ENCODE measurements at regions not wholly inside any gene's neighbourhood (a gene's known extent, or its start where the extent isn't known, plus 50 kb on each side); places are given as distances from the start of the nearest gene placed in this dataset.

DNA sequence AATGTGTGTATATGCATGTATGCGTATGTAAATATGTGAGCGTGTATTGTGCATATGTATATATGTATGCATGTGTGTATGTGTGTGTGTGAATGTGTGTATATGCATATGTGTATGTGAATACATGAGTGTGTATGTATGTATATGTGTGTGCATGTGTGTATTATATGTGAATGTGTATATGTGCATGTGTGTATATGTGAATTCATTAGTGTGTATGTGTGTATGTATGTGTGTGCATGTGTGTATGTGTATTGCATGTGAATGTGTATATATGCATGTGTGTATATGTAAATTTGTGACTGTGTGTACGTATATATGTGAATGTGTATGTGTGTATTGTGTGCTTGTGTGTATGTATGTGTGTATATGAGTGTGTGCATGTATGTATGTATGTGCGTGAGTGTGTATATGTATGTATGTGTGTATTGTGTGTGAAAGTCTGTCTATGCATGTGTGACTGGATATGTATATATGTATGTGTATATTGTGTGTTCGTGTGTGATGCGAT is 455.9 kb downstream of the TYW1 start:
- no peak overlapping the region for H3K4me3 ChIP-seq
- H3K4me1 ChIP-seq: no peaks in the 10 kb centered on the region
- H3K9me3 ChIP-seq: no peaks in the 10 kb centered on the region
- WGBS, 2 donors: 92 to 94% methylated on average over 6 of the region's 6 CpGs
- TF ChIP-seq POLR2AphosphoS5 (IDR thresholded peaks at IDR 0.05) (no peak), EP300 (IDR thresholded peaks at IDR 0.05) (no peak), POLR2A (IDR thresholded peaks at IDR 0.05) (no peak)
- TF ChIP-seq, protein P1, sequence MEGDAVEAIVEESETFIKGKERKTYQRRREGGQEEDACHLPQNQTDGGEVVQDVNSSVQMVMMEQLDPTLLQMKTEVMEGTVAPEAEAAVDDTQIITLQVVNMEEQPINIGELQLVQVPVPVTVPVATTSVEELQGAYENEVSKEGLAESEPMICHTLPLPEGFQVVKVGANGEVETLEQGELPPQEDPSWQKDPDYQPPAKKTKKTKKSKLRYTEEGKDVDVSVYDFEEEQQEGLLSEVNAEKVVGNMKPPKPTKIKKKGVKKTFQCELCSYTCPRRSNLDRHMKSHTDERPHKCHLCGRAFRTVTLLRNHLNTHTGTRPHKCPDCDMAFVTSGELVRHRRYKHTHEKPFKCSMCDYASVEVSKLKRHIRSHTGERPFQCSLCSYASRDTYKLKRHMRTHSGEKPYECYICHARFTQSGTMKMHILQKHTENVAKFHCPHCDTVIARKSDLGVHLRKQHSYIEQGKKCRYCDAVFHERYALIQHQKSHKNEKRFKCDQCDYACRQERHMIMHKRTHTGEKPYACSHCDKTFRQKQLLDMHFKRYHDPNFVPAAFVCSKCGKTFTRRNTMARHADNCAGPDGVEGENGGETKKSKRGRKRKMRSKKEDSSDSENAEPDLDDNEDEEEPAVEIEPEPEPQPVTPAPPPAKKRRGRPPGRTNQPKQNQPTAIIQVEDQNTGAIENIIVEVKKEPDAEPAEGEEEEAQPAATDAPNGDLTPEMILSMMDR (IDR thresholded peaks at IDR 0.05): no peak
- ATAC-seq (ENCODE audit: low FRiP score in 2 of 2) (no peak), DNase-seq (no peak)
- no peak overlapping the region for H3K27ac ChIP-seq
- H3K27me3 ChIP-seq: no peaks in the 10 kb centered on the region
- H3K36me3 ChIP-seq: no peaks in the 10 kb centered on the region

DNA sequence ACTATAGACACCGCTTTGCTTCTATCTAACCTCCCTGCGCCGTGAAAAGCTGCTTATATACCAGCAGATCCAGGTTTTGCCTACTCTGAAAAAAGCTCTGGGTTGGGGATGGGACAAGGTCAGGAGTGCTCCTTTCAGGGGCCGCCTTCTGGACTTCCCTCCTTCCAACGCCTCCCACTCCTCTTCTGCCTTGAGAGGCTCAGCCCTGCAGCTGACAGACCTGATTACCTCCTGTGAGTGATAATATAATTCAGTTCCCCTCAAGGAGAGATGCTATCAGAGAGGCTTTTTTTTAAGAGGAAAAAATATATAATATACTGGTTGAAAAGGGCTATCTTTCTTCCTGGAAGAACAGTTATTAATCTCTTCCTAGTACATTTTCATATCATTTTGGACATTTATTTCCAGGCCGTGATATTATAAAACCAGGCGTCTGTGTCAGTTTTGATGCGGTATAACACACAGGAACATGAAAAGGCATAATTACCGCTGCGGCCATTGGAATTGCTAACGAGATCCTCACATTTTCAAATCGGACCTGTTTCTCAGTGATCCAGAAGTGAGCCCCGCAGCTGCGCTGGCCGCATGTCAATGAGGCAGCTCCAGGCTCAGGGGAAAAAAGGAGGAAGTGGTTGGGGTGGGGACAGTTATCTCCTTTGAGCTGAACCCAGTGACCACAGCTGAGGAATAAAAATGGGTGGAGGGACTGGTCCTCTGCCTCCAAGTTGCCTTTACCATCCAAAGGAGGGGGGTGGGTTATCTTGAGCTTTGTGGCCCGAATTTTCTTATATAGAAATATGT is 457.1 kb downstream of the TYW1 start:
- H3K9me3 ChIP-seq: no peaks in the 10 kb centered on the region
- no peak overlapping the region for H3K4me3 ChIP-seq
- no peaks in the 10 kb centered on the region for H3K4me1 ChIP-seq
- H3K27me3 ChIP-seq: no peaks in the 10 kb centered on the region
- peak in 1 of 2 donors; percentile 15 for DNase-seq
- TF ChIP-seq, protein P1 (IDR thresholded peaks at IDR 0.05): no peak
- TF ChIP-seq EP300 (IDR thresholded peaks at IDR 0.05): no peak
- no peak for TF ChIP-seq POLR2AphosphoS5 (IDR thresholded peaks at IDR 0.05)
- TF ChIP-seq POLR2A (IDR thresholded peaks at IDR 0.05): no peak
- no peaks in the 10 kb centered on the region for H3K36me3 ChIP-seq
- 56 to 61% methylated on average over 16 of the region's 16 CpGs for WGBS, 2 donors
- no peak overlapping the region for H3K27ac ChIP-seq
- ATAC-seq (ENCODE audit: low FRiP score in 2 of 2): no peak

DNA sequence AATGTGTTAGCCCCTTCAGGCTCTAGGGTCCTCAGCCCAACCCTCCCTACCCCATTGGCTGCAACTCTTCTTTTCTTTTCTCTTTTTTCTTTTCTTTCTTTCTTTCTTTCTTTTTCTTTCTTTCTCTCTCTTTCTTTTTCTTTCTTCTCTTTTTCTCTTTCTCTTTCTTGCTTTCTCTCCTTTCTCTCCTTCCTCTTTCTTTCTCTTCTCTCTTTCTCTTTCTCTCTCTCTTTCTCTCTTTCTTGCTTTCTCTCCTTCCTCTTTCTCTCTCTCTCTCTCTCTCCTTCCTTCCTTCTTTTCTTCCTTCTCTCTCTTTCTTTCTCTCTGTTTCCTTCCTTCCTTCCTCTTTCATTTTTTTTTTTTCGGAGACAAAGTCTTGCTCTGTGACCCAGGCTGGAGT is 458.9 kb downstream of the TYW1 start:
- ATAC-seq (ENCODE audit: low FRiP score in 2 of 2): no peak
- no peaks in the 10 kb centered on the region for H3K27me3 ChIP-seq
- H3K27ac ChIP-seq: no peak overlapping the region
- DNase-seq: no peak
- no peaks in the 10 kb centered on the region for H3K9me3 ChIP-seq
- TF ChIP-seq POLR2A (IDR thresholded peaks at IDR 0.05) (no peak), EP300 (IDR thresholded peaks at IDR 0.05) (no peak), POLR2AphosphoS5 (IDR thresholded peaks at IDR 0.05) (no peak)
- TF ChIP-seq, protein P1 (IDR thresholded peaks at IDR 0.05): no peak
- WGBS, 2 donors: 67 to 76% methylated on average over 1 of the region's 1 CpG
- H3K36me3 ChIP-seq: no peaks in the 10 kb centered on the region
- H3K4me3 ChIP-seq: no peak overlapping the region
- H3K4me1 ChIP-seq: no peaks in the 10 kb centered on the region

- Histone ChIP-seq H3K4me1 (no peaks in the 10 kb centered on the region), H3K4me3 (no peak overlapping the region), H3K9me3 (peaks cover 0 to 8% (median 2%) of the 10 kb centered on the region in 4 donors), H3K27ac (no peak overlapping the region), H3K36me3 (no peaks in the 10 kb centered on the region), H3K27me3 (no peaks in the 10 kb centered on the region)
- TF ChIP-seq EP300 (IDR thresholded peaks at IDR 0.05): no peak
- peak in 1 of 2 donors; percentile 49 for TF ChIP-seq POLR2AphosphoS5 (IDR thresholded peaks at IDR 0.05)
- TF ChIP-seq, protein P1 (IDR thresholded peaks at IDR 0.05): no peak
- no peak for TF ChIP-seq POLR2A (IDR thresholded peaks at IDR 0.05)
- DNase-seq (peak; percentile 22 to 48), ATAC-seq (ENCODE audit: low FRiP score in 2 of 2) (peak in 1 of 2 donors; percentile 58)
- 41 to 46% methylated on average over 2 to 9 of the region's 9 CpGs for WGBS, 2 donors
Observed at GRCh38 chr7:67462781-67463191, 466.2 kb downstream of the TYW1 start.
